Omental fat pad (tissue), 3 donors: ENCODE measurements at regions not wholly inside any gene's neighbourhood (a gene's known extent, or its start where the extent isn't known, plus 50 kb on each side); places are given as distances from the start of the nearest gene placed in this dataset.

Experiments used
- ATAC-seq: fragments of 150-250 bp; one replicate; pipeline ENCODE4 v1.9.1; 2016; ENCODE audit warnings: mild to moderate bottlenecking, moderate library complexity; ENCODE audit not compliant: low FRiP score
- DNase-seq: peaks from one replicate; pipeline ENCODE4 v3.0.0-alpha.2; 2019; ENCODE audit warnings: low spot score
- CTCF ChIP-seq, 3 donors: fragments of 450-650 bp; IDR thresholded peaks; one replicate each; pipeline ENCODE4 v1.5.1; 2016 to 2017; ENCODE audit warnings: antibody characterized with exemption in 3 of 3, mild to moderate bottlenecking in 3 of 3, moderate library complexity in 2 of 3

DNA sequence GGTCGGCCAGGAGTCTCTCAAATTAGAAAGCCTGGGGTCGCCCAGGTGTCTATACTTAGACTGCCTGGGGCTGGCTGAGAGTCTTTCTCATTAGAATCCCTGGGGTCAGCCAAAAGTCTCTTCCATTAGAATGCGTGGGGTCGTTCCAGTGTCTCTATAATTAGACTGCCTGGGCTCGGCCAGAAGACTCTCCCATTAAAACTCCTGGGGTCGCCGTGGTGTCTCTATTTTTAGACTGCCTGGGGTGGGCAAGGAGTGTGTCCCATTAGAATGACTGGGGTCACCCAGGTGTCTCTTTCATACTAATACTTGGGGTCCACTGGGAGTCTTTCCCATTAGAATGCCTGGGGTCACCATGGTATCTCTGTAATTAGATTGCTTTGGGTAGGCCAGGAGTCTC, 2227.7 kb downstream of the TP53TG3F start:
- ATAC-seq (no peak), DNase-seq (no peak)
- no peak for TF ChIP-seq CTCF (IDR thresholded peaks at IDR 0.05)

DNA sequence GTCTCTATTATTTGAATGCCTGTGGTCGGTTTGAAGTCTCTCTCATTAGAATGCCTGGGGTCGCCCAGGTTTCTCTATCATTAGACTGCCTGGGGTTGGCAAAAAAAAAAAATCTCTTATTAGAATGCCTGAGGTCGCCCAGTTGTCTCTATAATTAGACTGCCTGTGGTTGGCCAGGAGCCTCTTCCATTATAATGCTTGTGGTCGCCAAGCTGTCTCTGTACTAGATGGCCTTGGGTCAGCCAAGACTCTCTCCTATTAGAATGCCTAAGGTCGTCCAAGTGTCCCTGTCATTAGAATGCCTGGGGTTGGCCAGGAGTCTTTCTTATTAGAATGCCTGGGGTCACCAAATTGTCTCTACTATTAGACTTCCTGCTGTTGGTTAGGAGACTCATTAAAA, 2228.4 kb downstream of the TP53TG3F start:
- TF ChIP-seq CTCF (IDR thresholded peaks at IDR 0.05) = no peak
- DNase-seq (no peak), ATAC-seq (no peak)

DNA sequence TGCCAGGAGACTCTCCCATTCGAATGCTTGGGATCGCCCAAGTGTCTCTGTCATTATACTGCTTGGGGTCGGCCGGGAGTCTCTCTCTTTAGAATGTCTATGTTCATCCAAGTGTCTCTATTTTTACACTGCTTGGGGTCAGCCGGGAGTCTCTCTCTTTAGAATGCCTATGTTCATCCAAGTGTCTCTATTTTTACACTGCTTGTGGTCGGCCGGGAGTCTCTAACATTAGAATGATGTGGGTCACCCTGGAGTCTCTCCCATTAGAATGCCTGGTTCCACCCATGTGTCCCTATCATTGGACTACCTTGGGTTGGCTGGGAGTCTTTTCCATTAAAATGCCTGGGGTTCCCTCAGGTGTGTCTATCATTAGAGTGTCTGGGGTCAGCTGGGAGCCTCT, 2230.4 kb downstream of the TP53TG3F start:
- no peak for DNase-seq
- no peak for TF ChIP-seq CTCF (IDR thresholded peaks at IDR 0.05)
- no peak for ATAC-seq

DNA sequence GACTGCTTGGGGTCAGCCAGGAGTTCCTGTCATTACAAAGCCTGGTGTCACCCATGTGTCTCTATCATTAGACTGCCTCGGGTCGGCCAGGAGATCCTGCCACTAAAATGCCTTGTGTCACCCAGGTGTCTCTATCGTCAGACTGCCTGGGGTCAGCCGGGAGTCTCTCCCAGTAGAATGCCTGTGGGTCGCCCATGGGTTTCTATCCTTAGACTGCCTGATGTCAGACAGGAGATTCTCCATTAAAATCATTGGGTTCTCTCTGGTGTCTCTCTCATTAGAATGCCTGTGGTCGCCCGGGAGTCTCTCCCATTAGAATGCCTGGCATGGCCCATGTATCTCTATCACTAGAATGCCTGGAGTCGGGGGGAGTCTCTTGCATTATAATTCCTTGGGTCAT, 2231.0 kb downstream of the TP53TG3F start:
- no peak for TF ChIP-seq CTCF (IDR thresholded peaks at IDR 0.05)
- DNase-seq = no peak
- ATAC-seq = no peak

DNA sequence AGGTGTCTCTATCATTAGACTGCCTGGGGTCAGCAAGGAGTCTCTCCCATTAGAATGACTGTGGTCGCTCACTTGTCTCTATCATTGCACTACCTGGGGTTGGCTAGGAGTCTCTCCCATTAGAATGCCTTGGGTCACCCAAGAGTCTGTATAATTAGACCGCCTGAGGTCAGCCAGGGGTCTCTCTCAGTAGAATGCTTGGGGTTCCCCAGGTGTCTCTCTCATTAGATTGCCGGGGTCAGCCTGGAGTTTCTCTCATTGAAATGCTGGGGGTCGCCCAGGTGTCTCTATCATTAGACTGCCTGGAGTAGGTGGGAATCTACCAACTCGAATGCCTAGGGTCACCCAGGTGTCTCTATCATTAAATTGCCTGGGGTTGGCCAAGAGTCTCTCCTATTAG, 2231.6 kb downstream of the TP53TG3F start:
- no peak for ATAC-seq
- no peak for DNase-seq
- TF ChIP-seq CTCF (IDR thresholded peaks at IDR 0.05) = no peak

DNA sequence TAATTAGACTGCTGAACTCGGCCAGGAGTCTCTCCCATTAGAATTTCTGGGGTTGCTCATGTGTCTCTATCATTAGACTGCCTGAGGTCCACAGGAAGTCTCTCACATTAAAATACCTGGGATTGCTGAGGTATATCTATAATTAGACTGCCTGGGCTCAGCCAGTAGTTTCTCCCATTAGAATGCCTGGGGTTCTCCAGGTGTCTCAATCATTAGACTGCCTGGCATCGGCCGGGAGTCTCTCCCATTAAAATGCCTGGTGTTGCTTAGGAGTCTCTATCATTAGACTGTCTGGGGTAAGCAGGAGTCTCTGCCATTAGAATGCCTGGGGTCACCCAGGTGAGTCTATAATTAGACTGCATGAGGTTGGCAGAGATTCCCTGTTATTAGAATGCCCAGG, 2233.4 kb downstream of the TP53TG3F start:
- TF ChIP-seq CTCF (IDR thresholded peaks at IDR 0.05) = no peak
- DNase-seq (no peak), ATAC-seq (no peak)

DNA sequence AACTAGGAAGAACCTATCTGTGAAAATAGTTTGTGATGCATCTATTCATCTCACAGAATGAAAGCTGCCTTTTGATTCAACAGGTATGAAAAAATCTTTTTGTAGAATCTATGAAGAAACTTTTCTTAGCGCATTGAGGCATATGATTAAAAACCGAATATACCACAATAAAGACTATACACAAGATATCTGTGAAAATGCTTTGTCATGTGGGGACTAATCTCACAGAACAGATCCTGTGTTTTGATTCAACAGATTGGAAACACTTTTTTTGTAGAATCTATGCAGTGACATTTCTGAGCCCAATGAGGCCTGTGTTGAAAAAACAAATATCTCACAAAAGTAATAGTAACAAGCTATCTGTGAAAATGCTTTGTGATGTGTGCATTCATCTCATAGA, 2247.5 kb downstream of the TP53TG3F start:
- no peak for TF ChIP-seq CTCF (IDR thresholded peaks at IDR 0.05)
- ATAC-seq (no peak), DNase-seq (no peak)
